ENCODE measurements at regions not wholly inside any gene's neighbourhood (a gene's known extent, or its start where the extent isn't known, plus 50 kb on each side); places are given as distances from the start of the nearest gene placed in this dataset.
A peak's percentile ranks its signal among the peaks of the same experiment; 100 is the strongest.
"Not testable (repeated sequence)": the region's sequence is repeated elsewhere in the genome, so short reads cannot be mapped to it uniquely, and the experiment has no call there.

GRCh38 chr17:72458301-72458700 is 337.5 kb downstream of the SOX9 start:
- DNase-seq, result no peak

- no peak for DNase-seq
These were observed 339.9 kb downstream of the SOX9 start for GRCh38 chr17:72460711-72461110.

- DNase-seq, result no peak
These were observed 340.9 kb downstream of the SOX9 start for GRCh38 chr17:72461757-72462156.

GRCh38 chr17:72462407-72462806 is 341.6 kb downstream of the SOX9 start:
- no peak for DNase-seq

DNA sequence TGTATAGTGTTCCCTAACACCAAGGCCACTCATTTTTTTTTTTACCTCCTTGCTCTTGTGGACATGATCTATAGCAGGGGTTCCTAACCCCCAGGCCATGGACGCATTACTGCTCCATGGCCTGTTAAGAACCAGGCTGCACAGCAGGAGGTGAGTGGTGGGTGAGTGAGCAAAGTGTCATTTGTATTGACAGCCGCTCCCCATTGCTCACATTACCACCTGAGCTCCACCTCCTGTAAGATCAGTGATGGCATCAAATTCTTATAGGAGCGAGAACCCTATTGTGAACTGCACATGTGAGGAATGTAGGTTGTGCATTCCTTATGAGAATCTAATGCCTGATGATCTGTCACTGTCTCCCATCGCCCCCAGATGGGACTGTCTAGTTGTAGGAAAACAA is 342.0 kb downstream of the SOX9 start:
- DNase-seq, result no peak

- no peak for DNase-seq
These were observed 342.7 kb downstream of the SOX9 start for GRCh38 chr17:72463287-72464102.

GRCh38 chr17:72464221-72464620 is 343.4 kb downstream of the SOX9 start:
- not testable (repeated sequence) for DNase-seq

- DNase-seq, result no peak
These were observed 344.6 kb downstream of the SOX9 start for GRCh38 chr17:72465191-72466024.

DNA sequence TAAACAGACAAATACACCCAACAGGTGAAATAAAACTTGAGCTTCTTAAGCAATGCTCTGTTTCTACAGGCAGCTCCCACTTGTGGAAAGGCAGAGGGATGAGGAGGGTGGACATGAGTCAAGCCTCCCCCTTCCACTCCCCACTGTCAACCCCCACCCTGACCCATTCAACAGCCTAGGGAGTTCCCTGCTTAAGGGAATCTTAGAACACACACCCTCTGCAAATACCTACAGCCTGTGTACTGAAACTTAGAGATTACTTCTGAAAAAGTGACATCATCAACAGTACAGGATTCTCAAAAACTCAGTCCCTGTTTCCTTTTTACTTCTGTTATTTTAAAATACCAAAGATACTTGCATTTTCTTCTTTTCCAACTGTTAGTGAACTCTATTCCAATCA is 345.4 kb downstream of the SOX9 start:
- no peak for DNase-seq

GRCh38 chr17:72466606-72467005 is 345.8 kb downstream of the SOX9 start:
- DNase-seq, result no peak

- DNase-seq, result no peak
These were observed 347.2 kb downstream of the SOX9 start for GRCh38 chr17:72467841-72468653.

GRCh38 chr17:72468841-72469240 is 348.0 kb downstream of the SOX9 start:
- no peak for DNase-seq

DNA sequence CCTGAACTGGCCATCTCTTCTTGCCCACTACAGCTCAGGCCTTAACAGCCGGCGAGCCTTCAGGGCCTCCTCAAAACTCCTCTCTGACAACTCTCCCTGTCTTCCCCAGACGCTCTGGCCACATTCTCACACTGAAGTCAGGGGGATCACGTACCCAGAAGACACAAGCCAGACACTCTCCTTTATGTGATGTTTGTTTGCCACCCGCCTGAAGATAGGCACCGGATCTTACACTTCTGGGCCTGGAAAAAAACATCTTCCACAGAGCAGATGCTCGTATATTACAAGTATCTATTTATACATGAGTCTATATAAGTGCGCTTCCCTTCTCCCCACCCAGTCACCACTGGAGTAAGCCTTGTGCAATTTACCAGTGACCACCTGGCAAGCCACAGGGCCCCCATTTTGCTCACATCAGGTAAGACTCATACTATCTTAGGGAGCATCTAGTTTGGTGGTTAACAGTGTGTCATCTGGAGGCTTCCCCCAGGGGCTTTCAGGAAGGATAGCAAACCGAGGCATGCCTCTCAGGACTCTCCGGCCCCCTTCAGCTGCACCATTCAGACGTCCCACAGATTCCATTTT is 349.4 kb downstream of the SOX9 start:
- DNase-seq, result no peak

DNA sequence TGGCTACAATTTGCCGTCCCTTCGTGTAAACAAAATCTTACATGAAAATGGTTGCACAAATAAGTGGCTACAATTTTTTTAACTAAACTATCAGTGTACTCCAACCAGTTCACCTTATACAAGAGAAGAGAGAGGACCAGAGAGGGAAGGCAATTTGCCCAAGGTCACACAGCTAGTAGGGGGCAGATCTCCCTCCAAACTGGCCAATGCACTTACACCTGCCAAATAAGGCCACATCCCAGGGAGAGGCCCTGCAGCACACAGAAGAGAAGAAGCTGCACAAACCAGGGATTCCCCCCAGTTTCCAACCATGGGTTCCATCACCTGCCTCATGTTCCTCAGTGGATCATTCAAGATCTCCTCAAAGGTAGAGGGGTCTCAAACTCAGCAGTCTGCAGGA is 349.9 kb downstream of the SOX9 start:
- DNase-seq, result no peak

GRCh38 chr17:72471296-72471695 is 350.5 kb downstream of the SOX9 start:
- DNase-seq, result no peak

GRCh38 chr17:72472106-72472505 is 351.3 kb downstream of the SOX9 start:
- no peak for DNase-seq

- not testable (repeated sequence) for DNase-seq
These were observed 352.1 kb downstream of the SOX9 start for GRCh38 chr17:72472853-72473390.

DNA sequence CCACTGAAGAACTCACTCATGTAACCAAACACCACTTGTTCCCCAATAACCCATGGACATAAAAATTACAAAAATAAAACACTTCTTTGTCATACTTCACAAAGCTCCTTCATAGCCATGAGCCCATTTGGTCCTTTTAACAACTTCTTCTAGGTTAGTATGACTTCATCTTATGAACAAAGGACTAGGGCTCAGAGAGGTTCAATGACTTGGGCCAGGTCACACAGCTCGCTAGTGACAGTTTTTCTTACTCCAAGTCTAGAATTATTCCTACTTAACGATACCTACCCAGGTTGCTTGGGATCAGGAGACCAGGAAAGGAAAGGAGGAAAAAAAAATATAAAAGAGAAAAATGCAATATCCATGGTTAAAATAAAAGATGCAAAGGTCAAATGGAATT is 353.4 kb downstream of the SOX9 start:
- no peak for DNase-seq

GRCh38 chr17:72474719-72475477 is 354.1 kb downstream of the SOX9 start:
- no peak for DNase-seq

GRCh38 chr17:72476134-72476533 is 355.3 kb downstream of the SOX9 start:
- DNase-seq, result no peak

- DNase-seq, result peak; percentile 50
These were observed 355.8 kb downstream of the SOX9 start for GRCh38 chr17:72476575-72476986.

- peak; percentile 40 for DNase-seq
These were observed 356.7 kb downstream of the SOX9 start for GRCh38 chr17:72477491-72477890.

Measured in DMS79 (cell line).